HCT116 (cell line): ENCODE measurements at regions not wholly inside any gene's neighbourhood (a gene's known extent, or its start where the extent isn't known, plus 50 kb on each side); places are given as distances from the start of the nearest gene placed in this dataset.

Experiments used
- EZH2 ChIP-seq: fragments of 200-600 bp; sonication (generic); IDR thresholded peaks from 2 replicates; pipeline ENCODE4 v1.6.1; 2017; ENCODE audit warnings: antibody characterized with exemption, mixed run types
- EZH2phosphoT487 ChIP-seq: fragments of 200-600 bp; IDR thresholded peaks from 2 replicates; pipeline ENCODE4 v1.6.1; 2018; ENCODE audit warnings: antibody characterized with exemption, borderline replicate concordance
- POLR2A ChIP-seq: IDR thresholded peaks from 2 replicates; pipeline ENCODE4 v1.7.0; 2011; ENCODE audit warnings: borderline replicate concordance; ENCODE audit not compliant: insufficient read depth, insufficient read length; ENCODE audit errors: extremely low read depth
- SIN3A ChIP-seq: IDR thresholded peaks from 2 replicates; pipeline ENCODE4 v1.6.1; 2012; ENCODE audit warnings: low read depth
- YY1 ChIP-seq: IDR thresholded peaks from 2 replicates; pipeline ENCODE4 v1.6.1; 2011; ENCODE audit warnings: low read length, low read depth, moderate library complexity, mild to moderate bottlenecking; ENCODE audit not compliant: insufficient replicate concordance; ENCODE audit errors: extremely low read depth
- TF ChIP-seq, protein P1 (sequence below): IDR thresholded peaks from 2 replicates; pipeline ENCODE4 v1.6.1; 2012
- TF ChIP-seq, protein P2 (sequence below), 3 experiments: fragments of 200-600 bp in 1 of 3; sonication (generic) in 1 of 3; IDR thresholded peaks in 2 of 3; conservative IDR thresholded peaks in 1 of 3; 2 replicates each; pipeline ENCODE4 v1.5.1; 2012 to 2017; ENCODE audit warnings: low read depth in 2 of 3, low read length in 2 of 3, antibody characterized with exemption in 1 of 3, borderline replicate concordance in 1 of 3, control low read depth in 1 of 3, mild to moderate bottlenecking in 1 of 3, mixed read lengths in 1 of 3, mixed run types in 1 of 3, moderate library complexity in 1 of 3; ENCODE audit not compliant: insufficient read depth in 1 of 3

DNA sequence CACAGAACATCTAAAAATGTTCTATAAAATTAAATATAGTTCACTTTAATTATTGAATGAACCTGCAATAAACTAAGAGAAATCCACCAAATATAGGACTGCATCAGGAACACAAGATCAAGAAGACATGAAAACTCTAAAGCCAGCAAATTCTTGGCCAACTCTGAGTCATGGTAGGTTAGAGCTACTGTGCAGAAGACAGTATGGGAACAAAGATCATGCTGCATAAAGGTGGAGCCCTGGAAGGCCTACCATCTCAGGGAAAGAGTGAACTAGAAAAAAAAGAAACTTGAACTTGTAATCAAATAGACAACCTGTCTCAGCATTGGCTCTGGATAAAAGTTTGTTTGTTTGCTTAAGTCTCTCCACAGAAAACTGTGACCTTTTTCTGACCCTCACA is 66.9 kb upstream of the CNOT2 start:
- TF ChIP-seq POLR2A (no peak), EZH2phosphoT487 (no peak), YY1 (no peak), SIN3A (no peak), EZH2 (no peak)
- TF ChIP-seq, protein P1, sequence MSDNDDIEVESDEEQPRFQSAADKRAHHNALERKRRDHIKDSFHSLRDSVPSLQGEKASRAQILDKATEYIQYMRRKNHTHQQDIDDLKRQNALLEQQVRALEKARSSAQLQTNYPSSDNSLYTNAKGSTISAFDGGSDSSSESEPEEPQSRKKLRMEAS, result no peak
- TF ChIP-seq, protein P2, sequence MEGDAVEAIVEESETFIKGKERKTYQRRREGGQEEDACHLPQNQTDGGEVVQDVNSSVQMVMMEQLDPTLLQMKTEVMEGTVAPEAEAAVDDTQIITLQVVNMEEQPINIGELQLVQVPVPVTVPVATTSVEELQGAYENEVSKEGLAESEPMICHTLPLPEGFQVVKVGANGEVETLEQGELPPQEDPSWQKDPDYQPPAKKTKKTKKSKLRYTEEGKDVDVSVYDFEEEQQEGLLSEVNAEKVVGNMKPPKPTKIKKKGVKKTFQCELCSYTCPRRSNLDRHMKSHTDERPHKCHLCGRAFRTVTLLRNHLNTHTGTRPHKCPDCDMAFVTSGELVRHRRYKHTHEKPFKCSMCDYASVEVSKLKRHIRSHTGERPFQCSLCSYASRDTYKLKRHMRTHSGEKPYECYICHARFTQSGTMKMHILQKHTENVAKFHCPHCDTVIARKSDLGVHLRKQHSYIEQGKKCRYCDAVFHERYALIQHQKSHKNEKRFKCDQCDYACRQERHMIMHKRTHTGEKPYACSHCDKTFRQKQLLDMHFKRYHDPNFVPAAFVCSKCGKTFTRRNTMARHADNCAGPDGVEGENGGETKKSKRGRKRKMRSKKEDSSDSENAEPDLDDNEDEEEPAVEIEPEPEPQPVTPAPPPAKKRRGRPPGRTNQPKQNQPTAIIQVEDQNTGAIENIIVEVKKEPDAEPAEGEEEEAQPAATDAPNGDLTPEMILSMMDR (IDR thresholded peaks at IDR 0.05 in 2 of 3, conservative IDR thresholded peaks at IDR 0.05 in 1 of 3; ENCODE audit: borderline replicate concordance in 1 of 3, insufficient read depth in 1 of 3, low read depth in 2 of 3, low read length in 2 of 3), result no peak
